ENCODE measurements at regions not wholly inside any gene's neighbourhood (a gene's known extent, or its start where the extent isn't known, plus 50 kb on each side); places are given as distances from the start of the nearest gene placed in this dataset.

DNA sequence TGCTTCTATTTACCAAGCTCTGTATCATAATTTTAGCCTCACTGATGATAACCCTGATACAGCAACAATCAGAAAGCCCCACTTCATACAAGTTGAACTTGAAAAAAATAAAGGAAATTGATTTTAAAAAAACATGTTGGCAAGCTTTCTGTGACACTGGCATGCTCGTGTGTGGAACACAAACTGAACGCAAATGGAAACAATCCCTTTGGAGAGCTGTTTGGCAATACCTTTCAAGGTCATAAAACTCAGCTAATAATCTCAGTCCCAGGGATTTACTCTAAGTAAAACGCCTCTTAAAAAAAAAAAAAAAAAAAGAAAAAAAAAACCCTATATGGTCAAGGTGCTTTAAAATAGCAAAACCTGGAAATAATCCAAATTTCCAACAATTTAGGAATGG is 166.7 kb upstream of the BCL6 start:
- no peak overlapping the region for H4K91ac ChIP-seq (ENCODE audit: insufficient read length, low read depth, low read length)
- H3K36me3 Mint-ChIP-seq (ENCODE audit: insufficient read depth in 1 of 3, low read depth in 3 of 3): no peaks in the 10 kb centered on the region
- H3K4me1 ChIP-seq (ENCODE audit: insufficient read depth, low read length): peaks cover 9% of the 10 kb centered on the region; the same call in 1 of the 2 replicates
- no peak overlapping the region for H4K8ac ChIP-seq (replicated peaks; ENCODE audit: insufficient read length, low read depth, low read length)
- H3K27ac ChIP-seq (ENCODE audit: insufficient read length, low read depth, low read length): no peak overlapping the region
- H3K18ac ChIP-seq (ENCODE audit: insufficient read length, low read depth, low read length): no peak overlapping the region
- H4K20me1 ChIP-seq (ENCODE audit: control insufficient read depth, insufficient read depth, insufficient read length): no peaks in the 10 kb centered on the region
- no CpG with 5 or more reads among the region's 3 CpGs for WGBS (ENCODE audit: extremely low coverage, insufficient read length, low lambda C conversion rate)
- H3K27ac Mint-ChIP-seq: no peak overlapping the region
- no peaks in the 10 kb centered on the region for H3K9me3 ChIP-seq (ENCODE audit: control insufficient read depth, low read depth, low read length)
- H3K9me3 Mint-ChIP-seq: no peaks in the 10 kb centered on the region
- H3K4me2 ChIP-seq (ENCODE audit: insufficient read depth, insufficient read length, low read length): no peak overlapping the region
- no peaks in the 10 kb centered on the region for H3K23me2 ChIP-seq (ENCODE audit: insufficient read length, low read depth, low read length, poor library complexity, severe bottlenecking)
- H3K14ac ChIP-seq (ENCODE audit: insufficient read depth, low read length): no peak overlapping the region
- no peaks in the 10 kb centered on the region for H3K79me1 ChIP-seq (ENCODE audit: insufficient read depth, low read depth, low read length, poor library complexity, severe bottlenecking)
- H3K23ac ChIP-seq (ENCODE audit: insufficient read length, low read depth, low read length): no peak overlapping the region
- DNase-seq: no peak
- no peak overlapping the region for H3K9ac ChIP-seq (ENCODE audit: extremely low read depth, insufficient read length, low read length)
- no peak overlapping the region for H3T11ph ChIP-seq (ENCODE audit: low read length)
- no peak overlapping the region for H3K4ac ChIP-seq (ENCODE audit: low read depth, low read length)
- H3K79me2 ChIP-seq (ENCODE audit: insufficient read depth, low read length): no peaks in the 10 kb centered on the region
- no peak overlapping the region for H2BK120ac ChIP-seq (ENCODE audit: low read depth, low read length, poor library complexity, severe bottlenecking)
- no peak overlapping the region for H2AFZ ChIP-seq (ENCODE audit: low read length)
- no peak overlapping the region for H3K4me3 Mint-ChIP-seq
- TF ChIP-seq, protein P1, sequence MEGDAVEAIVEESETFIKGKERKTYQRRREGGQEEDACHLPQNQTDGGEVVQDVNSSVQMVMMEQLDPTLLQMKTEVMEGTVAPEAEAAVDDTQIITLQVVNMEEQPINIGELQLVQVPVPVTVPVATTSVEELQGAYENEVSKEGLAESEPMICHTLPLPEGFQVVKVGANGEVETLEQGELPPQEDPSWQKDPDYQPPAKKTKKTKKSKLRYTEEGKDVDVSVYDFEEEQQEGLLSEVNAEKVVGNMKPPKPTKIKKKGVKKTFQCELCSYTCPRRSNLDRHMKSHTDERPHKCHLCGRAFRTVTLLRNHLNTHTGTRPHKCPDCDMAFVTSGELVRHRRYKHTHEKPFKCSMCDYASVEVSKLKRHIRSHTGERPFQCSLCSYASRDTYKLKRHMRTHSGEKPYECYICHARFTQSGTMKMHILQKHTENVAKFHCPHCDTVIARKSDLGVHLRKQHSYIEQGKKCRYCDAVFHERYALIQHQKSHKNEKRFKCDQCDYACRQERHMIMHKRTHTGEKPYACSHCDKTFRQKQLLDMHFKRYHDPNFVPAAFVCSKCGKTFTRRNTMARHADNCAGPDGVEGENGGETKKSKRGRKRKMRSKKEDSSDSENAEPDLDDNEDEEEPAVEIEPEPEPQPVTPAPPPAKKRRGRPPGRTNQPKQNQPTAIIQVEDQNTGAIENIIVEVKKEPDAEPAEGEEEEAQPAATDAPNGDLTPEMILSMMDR (conservative IDR thresholded peaks at IDR 0.05): no peak
- H4K5ac ChIP-seq (ENCODE audit: insufficient read length, low read depth, low read length): no peak overlapping the region
- no peaks in the 10 kb centered on the region for H3K27me3 ChIP-seq (ENCODE audit: insufficient read depth, low read length)
- no peak overlapping the region for H3K56ac ChIP-seq (ENCODE audit: insufficient read length, low read depth, low read length)
- H2BK15ac ChIP-seq (ENCODE audit: low read depth, low read length): no peak overlapping the region
- H2BK5ac ChIP-seq (ENCODE audit: insufficient read length, low read length): no peak overlapping the region
- H3K4me1 Mint-ChIP-seq: peaks cover 30 to 39% of the 10 kb centered on the region in 2 experiments
- no peaks in the 10 kb centered on the region for H3K27me3 Mint-ChIP-seq (ENCODE audit: low read depth)
- H2BK20ac ChIP-seq (ENCODE audit: low read depth, low read length, poor library complexity, severe bottlenecking): no peak overlapping the region
- no peak overlapping the region for H2AK5ac ChIP-seq (ENCODE audit: insufficient read length, low read length)
- no peak overlapping the region for H2BK12ac ChIP-seq (ENCODE audit: insufficient read length, low read depth, low read length)

Measured in H9 (cell line).